A549 (cell line): ENCODE measurements at regions not wholly inside any gene's neighbourhood (a gene's known extent, or its start where the extent isn't known, plus 50 kb on each side); places are given as distances from the start of the nearest gene placed in this dataset.

Experiments
- ATAC-seq, 2 experiments: fragments of 200-7000 bp in 1 of 2; fragments of >200 bp in 1 of 2; cut with Nextera tagmentation in 1 of 2; cut with Tn5 transposase in 1 of 2; 3 replicates each; pipeline versions ENCODE4 v1.8.0 to v1.9.1; 2018 to 2020; ENCODE audit warnings: mild to moderate bottlenecking in 1 of 2, moderate library complexity in 1 of 2
- CTCF ChIA-PET: fragments of 300-600 bp; sonication (Branson Sonifier 250); formaldehyde crosslinking; extraction: SDS; loops from one replicate; lab custom pipeline; 2021; ENCODE audit warnings: antibody characterized with exemption, inconsistent platforms; lab: Yijun Ruan, JAX
- POLR2A ChIA-PET: fragments of 350-600 bp; formaldehyde crosslinking; extraction: SDS; loops from one replicate; lab custom pipeline; 2021; ENCODE audit warnings: antibody characterized with exemption, inconsistent platforms; lab: Yijun Ruan, JAX
- DNase-seq, 2 experiments: peaks; one replicate each; pipeline versions ENCODE4 v3.0.0 to v3.0.0-alpha.2; 2011 to 2016; ENCODE audit warnings: low read depth in 1 of 2, low spot score in 1 of 2
- FAIRE-seq: peaks from 2 replicates; lab custom pipeline; 2011; peaks lifted over from hg19 to GRCh38; lab: Jason Lieb, UNC
- H3K27ac ChIP-seq, 2 experiments: fragments of >200 bp; sonication (Bioruptor Twin); formaldehyde crosslinking; 3 replicates each; pipeline ENCODE4 v1.5.1; 2016 to 2017
- H3K4me1 ChIP-seq: fragments of >200 bp; sonication (Bioruptor Twin); formaldehyde crosslinking; 3 replicates; pipeline ENCODE4 v1.6.1; 2016
- H3K4me2 ChIP-seq: fragments of >200 bp; sonication (Bioruptor Twin); formaldehyde crosslinking; 3 replicates; pipeline ENCODE4 v1.6.1; 2016
- H3K4me3 ChIP-seq: fragments of >200 bp; sonication (Bioruptor Twin); formaldehyde crosslinking; 3 replicates; pipeline ENCODE4 v1.5.1; 2016
- H3K9me3 ChIP-seq: fragments of >200 bp; sonication (Bioruptor Twin); formaldehyde crosslinking; 3 replicates; pipeline ENCODE4 v1.6.1; 2016
- BHLHE40 ChIP-seq: IDR thresholded peaks from 2 replicates; pipeline ENCODE4 v1.6.1; 2012; ENCODE audit warnings: low read depth, low read length, inconsistent platforms
- CBX2 ChIP-seq: fragments of 200-600 bp; sonication (generic); IDR thresholded peaks from 2 replicates; pipeline ENCODE4 v1.6.1; 2016; ENCODE audit warnings: low read depth, mild to moderate bottlenecking, borderline replicate concordance
- CEBPB ChIP-seq, 2 experiments: fragments of >200 bp in 1 of 2; sonication (Bioruptor Twin) in 1 of 2; formaldehyde crosslinking in 1 of 2; IDR thresholded peaks; 2 replicates each; pipeline ENCODE4 v1.6.1; 2012 to 2016
- CHD4 ChIP-seq: fragments of 200-600 bp; sonication (generic); IDR thresholded peaks from 2 replicates; pipeline ENCODE4 v1.6.1; 2016; ENCODE audit warnings: antibody characterized with exemption, mild to moderate bottlenecking, borderline replicate concordance
- FOSB ChIP-seq: fragments of 250-450 bp; sonication (Bioruptor Pico); IDR thresholded peaks from 2 replicates; pipeline ENCODE4 v1.5.0; 2020; ENCODE audit warnings: mild to moderate bottlenecking, moderate library complexity
- FOXS1 ChIP-seq: fragments of 250-450 bp; sonication (Bioruptor Pico); IDR thresholded peaks from 2 replicates; pipeline ENCODE4 v1.5.0; 2020; ENCODE audit warnings: mild to moderate bottlenecking, moderate library complexity
- GATA3 ChIP-seq: IDR thresholded peaks from 2 replicates; pipeline ENCODE4 v1.6.1; 2012; ENCODE audit warnings: borderline replicate concordance
- HOXA7 ChIP-seq: fragments of 250-450 bp; sonication (Bioruptor Pico); IDR thresholded peaks from 2 replicates; pipeline ENCODE4 v1.5.0; 2020; ENCODE audit warnings: mild to moderate bottlenecking, moderate library complexity
- JUN ChIP-seq, 2 experiments: fragments of >200 bp; sonication (Bioruptor Twin); formaldehyde crosslinking; IDR thresholded peaks; 2 replicates in 1 of 2; 3 replicates in 1 of 2; pipeline ENCODE4 v1.6.1; 2016 to 2017
- JUNB ChIP-seq: fragments of >200 bp; sonication (Bioruptor Twin); formaldehyde crosslinking; IDR thresholded peaks from 2 replicates; pipeline ENCODE4 v1.6.1; 2016
- KDM5A ChIP-seq: fragments of 200-600 bp; sonication (generic); IDR thresholded peaks from 2 replicates; pipeline ENCODE4 v1.6.1; 2016; ENCODE audit warnings: antibody characterized with exemption, mild to moderate bottlenecking
- MAZ ChIP-seq: fragments of 150-350 bp; IDR thresholded peaks from 2 replicates; pipeline ENCODE4 v1.6.1; 2014; ENCODE audit warnings: antibody characterized with exemption, low read depth, low read length, borderline replicate concordance
- NR3C1 ChIP-seq: fragments of >200 bp; sonication (Bioruptor Twin); formaldehyde crosslinking; IDR thresholded peaks from 3 replicates; pipeline ENCODE4 v1.6.1; 2017
- POLR2AphosphoS2 ChIP-seq: conservative IDR thresholded peaks from 2 replicates; pipeline ENCODE4 v1.6.1; 2012; ENCODE audit warnings: low read length, improper control_type of control experiment, inconsistent platforms
- RAD21 ChIP-seq, 2 experiments: fragments of >200 bp in 1 of 2; sonication (Bioruptor Twin) in 1 of 2; formaldehyde crosslinking in 1 of 2; IDR thresholded peaks in 1 of 2; conservative IDR thresholded peaks in 1 of 2; 2 replicates in 1 of 2; 3 replicates in 1 of 2; pipeline ENCODE4 v1.6.1; 2012 to 2018; ENCODE audit warnings: inconsistent platforms in 1 of 2
- RCOR1 ChIP-seq: fragments of 150-350 bp; IDR thresholded peaks from 2 replicates; pipeline ENCODE4 v1.6.1; 2014; ENCODE audit warnings: antibody characterized with exemption, low read length, low read depth
- SMC3 ChIP-seq: fragments of >200 bp; sonication (Bioruptor Twin); formaldehyde crosslinking; IDR thresholded peaks from 3 replicates; pipeline ENCODE4 v1.6.1; 2018; ENCODE audit warnings: inconsistent platforms
- TFCP2L1 ChIP-seq: fragments of 250-450 bp; sonication (Bioruptor Pico); IDR thresholded peaks from 2 replicates; pipeline ENCODE4 v1.5.0; 2021; ENCODE audit warnings: mild to moderate bottlenecking
- ZC3H11A ChIP-seq: fragments of 450-650 bp; IDR thresholded peaks from 2 replicates; pipeline ENCODE4 v1.6.1; 2014; ENCODE audit warnings: antibody characterized with exemption, mild to moderate bottlenecking
- ZFP36 ChIP-seq: fragments of 450-650 bp; IDR thresholded peaks from 2 replicates; pipeline ENCODE4 v1.6.1; 2014; ENCODE audit warnings: borderline replicate concordance; ENCODE audit not compliant: partially characterized antibody
- ZNF302 ChIP-seq: fragments of 250-450 bp; sonication (Bioruptor Pico); IDR thresholded peaks from 2 replicates; pipeline ENCODE4 v1.9.0; 2021; ENCODE audit warnings: inconsistent platforms, mild to moderate bottlenecking, moderate library complexity
- ZSCAN20 ChIP-seq: fragments of 250-450 bp; sonication (Bioruptor Pico); IDR thresholded peaks from 2 replicates; pipeline ENCODE4 v1.8.0; 2022; ENCODE audit warnings: mild to moderate bottlenecking, moderate library complexity
- WGBS: methylation state at CpG from one replicate; pipeline ENCODE4 v1.1.6; 2017; ENCODE audit errors: missing lambda C conversion rate; 5-methylcytosine and 5-hydroxymethylcytosine counted together
- TF ChIP-seq, protein P1 (sequence below): fragments of 200-600 bp; sonication (generic); IDR thresholded peaks from 2 replicates; pipeline ENCODE4 v1.6.1; 2016; ENCODE audit warnings: antibody characterized with exemption, mild to moderate bottlenecking, moderate library complexity
- TF ChIP-seq, protein P2 (sequence below): fragments of >200 bp; sonication (Bioruptor Twin); formaldehyde crosslinking; IDR thresholded peaks from 3 replicates; pipeline ENCODE4 v1.5.1; 2016
- TF ChIP-seq, protein P3 (sequence below): IDR thresholded peaks from 2 replicates; pipeline ENCODE4 v1.6.1; 2012
- TF ChIP-seq, protein P4 (sequence below): fragments of >200 bp; sonication (Bioruptor Twin); formaldehyde crosslinking; IDR thresholded peaks from 2 replicates; pipeline ENCODE4 v1.6.1; 2016
- TF ChIP-seq, protein P5 (sequence below): fragments of >200 bp; sonication (Bioruptor Twin); formaldehyde crosslinking; IDR thresholded peaks from 3 replicates; pipeline ENCODE4 v1.6.1; 2016

DNA sequence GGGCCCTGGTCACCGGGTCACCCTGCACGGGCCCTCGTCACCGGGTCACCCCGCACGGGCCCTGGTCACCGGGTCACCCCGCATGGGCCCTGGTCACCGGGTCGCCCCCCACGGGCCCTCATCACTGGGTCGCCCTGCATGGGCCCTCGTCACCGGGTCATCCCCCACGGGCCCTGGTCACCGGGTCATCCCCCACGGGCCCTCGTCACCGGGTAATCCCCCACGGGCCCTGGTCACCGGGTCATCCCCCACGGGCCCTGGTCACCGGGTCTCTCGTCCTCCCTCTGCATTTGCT is 77.6 kb downstream of the RIPK4 start:
- Histone ChIP-seq H3K27ac (no peak overlapping the region), H3K4me1 (peaks cover 34% of the 10 kb centered on the region), H3K4me2 (no peak overlapping the region), H3K4me3 (no peak overlapping the region), H3K9me3 (no peaks in the 10 kb centered on the region)
- no peak for DNase-seq
- TF ChIP-seq ZNF302 (CRISPR knock-in tag) (no peak), FOSB (CRISPR knock-in tag) (no peak), RCOR1 (no peak), ZSCAN20 (CRISPR knock-in tag) (no peak), HOXA7 (no peak), SMC3 (no peak), POLR2AphosphoS2 (no peak), JUN (IDR thresholded peaks at IDR 0.05) (no peak), JUNB (no peak), KDM5A (no peak)
- TF ChIP-seq, protein P1, sequence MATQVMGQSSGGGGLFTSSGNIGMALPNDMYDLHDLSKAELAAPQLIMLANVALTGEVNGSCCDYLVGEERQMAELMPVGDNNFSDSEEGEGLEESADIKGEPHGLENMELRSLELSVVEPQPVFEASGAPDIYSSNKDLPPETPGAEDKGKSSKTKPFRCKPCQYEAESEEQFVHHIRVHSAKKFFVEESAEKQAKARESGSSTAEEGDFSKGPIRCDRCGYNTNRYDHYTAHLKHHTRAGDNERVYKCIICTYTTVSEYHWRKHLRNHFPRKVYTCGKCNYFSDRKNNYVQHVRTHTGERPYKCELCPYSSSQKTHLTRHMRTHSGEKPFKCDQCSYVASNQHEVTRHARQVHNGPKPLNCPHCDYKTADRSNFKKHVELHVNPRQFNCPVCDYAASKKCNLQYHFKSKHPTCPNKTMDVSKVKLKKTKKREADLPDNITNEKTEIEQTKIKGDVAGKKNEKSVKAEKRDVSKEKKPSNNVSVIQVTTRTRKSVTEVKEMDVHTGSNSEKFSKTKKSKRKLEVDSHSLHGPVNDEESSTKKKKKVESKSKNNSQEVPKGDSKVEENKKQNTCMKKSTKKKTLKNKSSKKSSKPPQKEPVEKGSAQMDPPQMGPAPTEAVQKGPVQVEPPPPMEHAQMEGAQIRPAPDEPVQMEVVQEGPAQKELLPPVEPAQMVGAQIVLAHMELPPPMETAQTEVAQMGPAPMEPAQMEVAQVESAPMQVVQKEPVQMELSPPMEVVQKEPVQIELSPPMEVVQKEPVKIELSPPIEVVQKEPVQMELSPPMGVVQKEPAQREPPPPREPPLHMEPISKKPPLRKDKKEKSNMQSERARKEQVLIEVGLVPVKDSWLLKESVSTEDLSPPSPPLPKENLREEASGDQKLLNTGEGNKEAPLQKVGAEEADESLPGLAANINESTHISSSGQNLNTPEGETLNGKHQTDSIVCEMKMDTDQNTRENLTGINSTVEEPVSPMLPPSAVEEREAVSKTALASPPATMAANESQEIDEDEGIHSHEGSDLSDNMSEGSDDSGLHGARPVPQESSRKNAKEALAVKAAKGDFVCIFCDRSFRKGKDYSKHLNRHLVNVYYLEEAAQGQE: no peak
- ChIA-PET POLR2A (no interaction called here), CTCF (interaction anchor here (1.4 kb wide), 1 partner anchor 89 kb away, joined by 3 read pairs; no protein-coding TSS in a partner anchor)
- ATAC-seq: no peak
- WGBS: 71% methylated on average over 10 of the region's 24 CpGs
- FAIRE-seq: no peak

DNA sequence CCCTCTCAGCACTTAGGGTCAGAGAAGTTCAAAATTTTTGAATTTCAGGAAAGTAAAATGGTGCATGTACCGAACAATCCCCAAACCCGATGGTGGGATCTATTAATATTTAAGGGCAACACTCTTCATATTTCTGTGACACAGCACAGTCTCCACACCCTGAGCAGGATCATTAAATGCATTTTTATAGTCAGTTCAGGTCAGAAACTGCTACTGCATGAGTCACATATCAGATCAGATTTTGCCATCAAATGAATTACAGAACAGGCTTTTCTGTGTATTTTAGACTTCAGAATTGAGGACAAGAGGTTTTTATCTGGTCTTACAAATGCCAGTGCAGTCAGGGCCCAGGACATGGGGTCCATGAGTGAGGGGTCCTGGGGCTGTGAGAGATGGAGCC is 79.2 kb downstream of the RIPK4 start:
- CTCF ChIA-PET: interaction anchor here (0.9 to 1.4 kb wide), 2 partner anchors 81 to 91 kb away, joined by 3 read pairs; no protein-coding TSS in a partner anchor
- ATAC-seq (no peak), DNase-seq (no peak), FAIRE-seq (no peak)
- Histone ChIP-seq H3K4me3 (no peak overlapping the region), H3K27ac (peak overlapping the region; percentile 2 to 98; a peak in 3 of 6 replicates), H3K4me1 (peaks cover 49% of the 10 kb centered on the region), H3K9me3 (no peaks in the 10 kb centered on the region), H3K4me2 (no peak overlapping the region)
- 86% methylated on average over 2 of the region's 2 CpGs for WGBS
- TF ChIP-seq, protein P2, sequence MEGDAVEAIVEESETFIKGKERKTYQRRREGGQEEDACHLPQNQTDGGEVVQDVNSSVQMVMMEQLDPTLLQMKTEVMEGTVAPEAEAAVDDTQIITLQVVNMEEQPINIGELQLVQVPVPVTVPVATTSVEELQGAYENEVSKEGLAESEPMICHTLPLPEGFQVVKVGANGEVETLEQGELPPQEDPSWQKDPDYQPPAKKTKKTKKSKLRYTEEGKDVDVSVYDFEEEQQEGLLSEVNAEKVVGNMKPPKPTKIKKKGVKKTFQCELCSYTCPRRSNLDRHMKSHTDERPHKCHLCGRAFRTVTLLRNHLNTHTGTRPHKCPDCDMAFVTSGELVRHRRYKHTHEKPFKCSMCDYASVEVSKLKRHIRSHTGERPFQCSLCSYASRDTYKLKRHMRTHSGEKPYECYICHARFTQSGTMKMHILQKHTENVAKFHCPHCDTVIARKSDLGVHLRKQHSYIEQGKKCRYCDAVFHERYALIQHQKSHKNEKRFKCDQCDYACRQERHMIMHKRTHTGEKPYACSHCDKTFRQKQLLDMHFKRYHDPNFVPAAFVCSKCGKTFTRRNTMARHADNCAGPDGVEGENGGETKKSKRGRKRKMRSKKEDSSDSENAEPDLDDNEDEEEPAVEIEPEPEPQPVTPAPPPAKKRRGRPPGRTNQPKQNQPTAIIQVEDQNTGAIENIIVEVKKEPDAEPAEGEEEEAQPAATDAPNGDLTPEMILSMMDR: no peak
- TF ChIP-seq NR3C1: no peak
- TF ChIP-seq, protein P3, sequence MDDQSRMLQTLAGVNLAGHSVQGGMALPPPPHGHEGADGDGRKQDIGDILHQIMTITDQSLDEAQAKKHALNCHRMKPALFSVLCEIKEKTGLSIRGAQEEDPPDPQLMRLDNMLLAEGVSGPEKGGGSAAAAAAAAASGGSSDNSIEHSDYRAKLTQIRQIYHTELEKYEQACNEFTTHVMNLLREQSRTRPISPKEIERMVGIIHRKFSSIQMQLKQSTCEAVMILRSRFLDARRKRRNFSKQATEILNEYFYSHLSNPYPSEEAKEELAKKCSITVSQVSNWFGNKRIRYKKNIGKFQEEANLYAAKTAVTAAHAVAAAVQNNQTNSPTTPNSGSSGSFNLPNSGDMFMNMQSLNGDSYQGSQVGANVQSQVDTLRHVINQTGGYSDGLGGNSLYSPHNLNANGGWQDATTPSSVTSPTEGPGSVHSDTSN: no peak
- no peak for TF ChIP-seq RAD21 (conservative IDR thresholded peaks at IDR 0.05 in 1 of 2, IDR thresholded peaks at IDR 0.05 in 1 of 2)
- TF ChIP-seq, protein P4, sequence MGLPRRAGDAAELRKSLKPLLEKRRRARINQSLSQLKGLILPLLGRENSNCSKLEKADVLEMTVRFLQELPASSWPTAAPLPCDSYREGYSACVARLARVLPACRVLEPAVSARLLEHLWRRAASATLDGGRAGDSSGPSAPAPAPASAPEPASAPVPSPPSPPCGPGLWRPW: no peak
- no peak for TF ChIP-seq ZSCAN20 (CRISPR knock-in tag)
- no peak for TF ChIP-seq CEBPB (IDR thresholded peaks at IDR 0.05)
- TF ChIP-seq BHLHE40: no peak
- no peak for TF ChIP-seq ZC3H11A
- TF ChIP-seq TFCP2L1 (CRISPR knock-in tag): no peak
- no peak for TF ChIP-seq FOXS1 (CRISPR knock-in tag)
- TF ChIP-seq GATA3: no peak
- no peak for TF ChIP-seq ZFP36
- no peak for TF ChIP-seq CBX2
- TF ChIP-seq POLR2AphosphoS2: no peak
- TF ChIP-seq MAZ: no peak
- TF ChIP-seq, protein P5, sequence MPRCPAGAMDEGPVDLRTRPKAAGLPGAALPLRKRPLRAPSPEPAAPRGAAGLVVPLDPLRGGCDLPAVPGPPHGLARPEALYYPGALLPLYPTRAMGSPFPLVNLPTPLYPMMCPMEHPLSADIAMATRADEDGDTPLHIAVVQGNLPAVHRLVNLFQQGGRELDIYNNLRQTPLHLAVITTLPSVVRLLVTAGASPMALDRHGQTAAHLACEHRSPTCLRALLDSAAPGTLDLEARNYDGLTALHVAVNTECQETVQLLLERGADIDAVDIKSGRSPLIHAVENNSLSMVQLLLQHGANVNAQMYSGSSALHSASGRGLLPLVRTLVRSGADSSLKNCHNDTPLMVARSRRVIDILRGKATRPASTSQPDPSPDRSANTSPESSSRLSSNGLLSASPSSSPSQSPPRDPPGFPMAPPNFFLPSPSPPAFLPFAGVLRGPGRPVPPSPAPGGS: no peak
- no peak for TF ChIP-seq CHD4
- POLR2A ChIA-PET: no interaction called here
